ENCODE measurements at regions not wholly inside any gene's neighbourhood (a gene's known extent, or its start where the extent isn't known, plus 50 kb on each side); places are given as distances from the start of the nearest gene placed in this dataset.

DNA sequence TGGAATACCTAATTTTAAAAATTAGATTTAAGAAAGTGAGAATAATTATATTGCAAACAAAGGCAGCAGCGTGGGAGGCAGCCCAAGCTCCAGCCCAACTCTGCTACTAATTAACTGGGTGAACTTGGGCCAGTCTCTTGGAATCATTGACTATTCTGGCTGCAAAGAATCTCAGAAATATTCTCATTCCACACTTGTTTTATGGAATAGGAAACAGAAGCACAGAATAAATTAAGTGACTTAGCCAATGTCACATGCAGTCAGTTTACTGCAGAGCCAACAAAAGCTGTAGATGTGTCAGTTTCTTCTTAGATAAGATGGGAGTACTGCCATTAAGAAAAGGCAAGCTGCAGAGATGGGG, 132.6 kb upstream of the FAM9B start:
- Histone ChIP-seq H3K27ac (ENCODE audit: low read depth) (no peak overlapping the region), H4K20me1 (replicated peaks; ENCODE audit: insufficient read depth) (no peaks in the 10 kb centered on the region), H3K36me3 (ENCODE audit: insufficient read depth) (no peaks in the 10 kb centered on the region), H2AFZ (no peak overlapping the region), H3K79me2 (replicated peaks; ENCODE audit: insufficient read depth) (no peaks in the 10 kb centered on the region), H3K4me2 (no peak overlapping the region), H3F3A (replicated peaks; ENCODE audit: low read depth) (no peaks in the 10 kb centered on the region), H3K27me3 (ENCODE audit: insufficient read depth) (no peaks in the 10 kb centered on the region), H3K9me2 (ENCODE audit: insufficient read depth) (no peaks in the 10 kb centered on the region), H3K4me1 (ENCODE audit: insufficient read depth) (0 out of 2 replicates have a peak, but pooled peaks cover 3% of the 10 kb centered on the region), H3K4me3 (no peak overlapping the region)
- ATAC-seq, result no peak
- H3K9me3 Mint-ChIP-seq, result peaks cover 14% of the 10 kb centered on the region; the same call in 2 of the 3 replicates
- peaks cover 4% of the 10 kb centered on the region; the same call in 2 of the 3 replicates for H3K36me3 Mint-ChIP-seq (ENCODE audit: low read depth)
- H3K4me3 Mint-ChIP-seq, result no peak overlapping the region
- no peak for DNase-seq (ENCODE audit: low spot score)
- H3K27ac Mint-ChIP-seq, result no peak overlapping the region
- H3K27me3 Mint-ChIP-seq (ENCODE audit: insufficient read depth, low read depth, poor library complexity), result no peaks in the 10 kb centered on the region
- TF ChIP-seq ZNF331 (CRISPR knock-in tag; IDR thresholded peaks at IDR 0.05; ENCODE audit: low read depth), result no peak
- TF ChIP-seq CTCF (conservative IDR thresholded peaks at IDR 0.05; ENCODE audit: low read depth in 2 of 2), result no peak
- TF ChIP-seq STAT1 (IDR thresholded peaks at IDR 0.05; ENCODE audit: unreplicated experiment), result no peak
- no peak for TF ChIP-seq NANOG (IDR thresholded peaks at IDR 0.05; ENCODE audit: borderline replicate concordance)
- TF ChIP-seq EZH2 (IDR thresholded peaks at IDR 0.05; ENCODE audit: low read depth, unreplicated experiment), result no peak
- no peak for TF ChIP-seq ZNF462 (CRISPR knock-in tag; IDR thresholded peaks at IDR 0.05)
- H3K4me1 Mint-ChIP-seq, result peaks cover 4% of the 10 kb centered on the region; the same call in 1 of the 3 replicates

Data from GM23338 (cell line).